ENCODE measurements at regions not wholly inside any gene's neighbourhood (a gene's known extent, or its start where the extent isn't known, plus 50 kb on each side); places are given as distances from the start of the nearest gene placed in this dataset.

- H4K20me1 ChIP-seq (replicated peaks; ENCODE audit: control insufficient read depth, extremely low read depth, insufficient read depth, low read length), result no peaks in the 10 kb centered on the region
- H3K27ac ChIP-seq (ENCODE audit: insufficient read depth, low read depth, low read length), result no peak overlapping the region
- H3K27me3 ChIP-seq (ENCODE audit: control insufficient read depth in 2 of 2, insufficient read depth in 2 of 2, low read length in 2 of 2), result no peaks in the 10 kb centered on the region
- intact Hi-C loops (cut with micrococcal nuclease), result no loop called here
- POLR2A ChIA-PET, result no interaction called here
- H3K9ac ChIP-seq (replicated peaks; ENCODE audit: extremely low read depth, insufficient read depth, low read length), result no peak overlapping the region
- H3K9me3 ChIP-seq (replicated peaks; ENCODE audit: control insufficient read depth, insufficient read depth, low read length), result no peaks in the 10 kb centered on the region
- H3K4me1 ChIP-seq (ENCODE audit: control insufficient read depth, extremely low read depth, insufficient read depth, low read length), result no peaks in the 10 kb centered on the region
- H3K36me3 ChIP-seq (ENCODE audit: control insufficient read depth in 2 of 2, extremely low read depth in 1 of 2, insufficient read depth in 2 of 2, low read length in 2 of 2), result no peaks in the 10 kb centered on the region
- no peak overlapping the region for H2AFZ ChIP-seq (ENCODE audit: low read depth, low read length)
- no peaks in the 10 kb centered on the region for H3K9me1 ChIP-seq (replicated peaks; ENCODE audit: control insufficient read depth, extremely low read depth, insufficient read depth, low read length)
- DNase-seq (ENCODE audit: low read depth, low spot score), result no peak
- BruUV-seq (replicated peaks), result no TSS peak
- dilution Hi-C loops (cut with MboI; ENCODE audit: extremely low pct_ligation_motif_present, low sequenced_read_pairs), result no loop called here
- H3K4me3 ChIP-seq (replicated peaks in 1 of 3; ENCODE audit: insufficient read depth in 1 of 3, low read depth in 1 of 3, low read length in 3 of 3), result no peak overlapping the region
- no peak overlapping the region for H3K4me2 ChIP-seq (ENCODE audit: insufficient read depth, low read length)
- no peaks in the 10 kb centered on the region for H3K79me2 ChIP-seq (ENCODE audit: control insufficient read depth, insufficient read depth, low read length)
- TF ChIP-seq CTCF (IDR thresholded peaks at IDR 0.05; ENCODE audit: extremely low read depth in 1 of 2, insufficient read depth in 1 of 2, low read depth in 1 of 2, low read length in 2 of 2) (no peak), FOS (IDR thresholded peaks at IDR 0.05; ENCODE audit: borderline replicate concordance, insufficient read depth, low read length) (no peak)
- no peak for FAIRE-seq
- CTCF ChIA-PET, result no interaction called here
Observed at GRCh38 chrX:19204636-19205035, 82.4 kb upstream of the ADGRG2 start.

GRCh38 chrX:19212037-19212436, 89.8 kb upstream of the ADGRG2 start:
- Histone ChIP-seq H3K79me2 (ENCODE audit: control insufficient read depth, insufficient read depth, low read length) (no peaks in the 10 kb centered on the region), H3K27ac (ENCODE audit: insufficient read depth, low read depth, low read length) (no peak overlapping the region), H3K4me3 (replicated peaks in 1 of 3; ENCODE audit: insufficient read depth in 1 of 3, low read depth in 1 of 3, low read length in 3 of 3) (no peak overlapping the region), H3K9me1 (replicated peaks; ENCODE audit: control insufficient read depth, extremely low read depth, insufficient read depth, low read length) (no peaks in the 10 kb centered on the region), H4K20me1 (replicated peaks; ENCODE audit: control insufficient read depth, extremely low read depth, insufficient read depth, low read length) (no peaks in the 10 kb centered on the region), H3K4me1 (ENCODE audit: control insufficient read depth, extremely low read depth, insufficient read depth, low read length) (no peaks in the 10 kb centered on the region), H3K9ac (replicated peaks; ENCODE audit: extremely low read depth, insufficient read depth, low read length) (no peak overlapping the region), H3K9me3 (replicated peaks; ENCODE audit: control insufficient read depth, insufficient read depth, low read length) (no peaks in the 10 kb centered on the region), H3K4me2 (ENCODE audit: insufficient read depth, low read length) (no peak overlapping the region), H2AFZ (ENCODE audit: low read depth, low read length) (no peak overlapping the region), H3K27me3 (ENCODE audit: control insufficient read depth in 2 of 2, insufficient read depth in 2 of 2, low read length in 2 of 2) (no peaks in the 10 kb centered on the region), H3K36me3 (ENCODE audit: control insufficient read depth in 2 of 2, extremely low read depth in 1 of 2, insufficient read depth in 2 of 2, low read length in 2 of 2) (no peaks in the 10 kb centered on the region)
- ChIA-PET CTCF (no interaction called here), POLR2A (no interaction called here)
- BruUV-seq (replicated peaks), result no TSS peak
- TF ChIP-seq FOS (IDR thresholded peaks at IDR 0.05; ENCODE audit: borderline replicate concordance, insufficient read depth, low read length) (no peak), EZH2 (IDR thresholded peaks at IDR 0.05; ENCODE audit: borderline replicate concordance, low read depth, low read length, severe bottlenecking) (no peak), POLR2A (IDR thresholded peaks at IDR 0.05; ENCODE audit: low read depth, low read length) (no peak), POLR2AphosphoS5 (IDR thresholded peaks at IDR 0.05; ENCODE audit: insufficient read depth, low read depth, low read length) (no peak), MYC (IDR thresholded peaks at IDR 0.05; ENCODE audit: low read depth, low read length) (no peak)
- FAIRE-seq (no peak), DNase-seq (ENCODE audit: low read depth, low spot score) (no peak)
- intact Hi-C loops (cut with micrococcal nuclease), result no loop called here
- dilution Hi-C loops (cut with MboI; ENCODE audit: extremely low pct_ligation_motif_present, low sequenced_read_pairs), result no loop called here
